CD4-positive, alpha-beta T cell (primary cell): ENCODE measurements at regions not wholly inside any gene's neighbourhood (a gene's known extent, or its start where the extent isn't known, plus 50 kb on each side); places are given as distances from the start of the nearest gene placed in this dataset.

Experiments used
- ATAC-seq: fragments of 200-7000 bp; cut with Tn5 transposase; one replicate; pipeline ENCODE4 v1.10.0; 2022; ENCODE audit warnings: mild to moderate bottlenecking; ENCODE audit not compliant: poor library complexity
- CTCF ChIA-PET: fragments of 350-600 bp; sonication (Branson Sonifier 250); formaldehyde crosslinking; loops from one replicate; lab custom pipeline; 2021; ENCODE audit warnings: antibody characterized with exemption, inconsistent platforms; lab: Charles Lee
- POLR2A ChIA-PET: fragments of 350-600 bp; sonication (Branson Sonifier 250); formaldehyde crosslinking; loops from one replicate; lab custom pipeline; 2021; ENCODE audit warnings: antibody characterized with exemption, inconsistent platforms; lab: Charles Lee
- DNase-seq, 14 experiments: peaks; one replicate each; pipeline ENCODE4 v3.0.0-alpha.2; 2013 to 2020; ENCODE audit warnings: mixed read lengths in 2 of 14
- H3K27ac ChIP-seq, 2 donors: one replicate each; pipeline versions ENCODE4 v1.5.1 to v1.7.0; 2013; ENCODE audit warnings: low read length in 2 of 2, low read depth in 1 of 2, mild to moderate bottlenecking in 1 of 2
- H3K27me3 ChIP-seq, 2 experiments: 1 replicate in 1 of 2; 2 replicates in 1 of 2; pipeline versions ENCODE4 v1.6.1 to v1.7.0; 2013; ENCODE audit warnings: low read length in 2 of 2, control low read depth in 1 of 2, mild to moderate bottlenecking in 1 of 2, moderate library complexity in 1 of 2; ENCODE audit not compliant: insufficient read depth in 2 of 2, control insufficient read depth in 1 of 2
- H3K36me3 ChIP-seq: one replicate; pipeline ENCODE4 v1.6.1; 2013; ENCODE audit warnings: low read length, control low read depth; ENCODE audit not compliant: insufficient read depth
- H3K4me1 ChIP-seq: one replicate; pipeline ENCODE4 v1.6.1; 2013; ENCODE audit warnings: low read length, control low read depth; ENCODE audit not compliant: insufficient read depth
- H3K4me3 ChIP-seq: one replicate; pipeline ENCODE4 v1.5.1; 2013; ENCODE audit warnings: mild to moderate bottlenecking, low read length, moderate library complexity
- H3K9me3 ChIP-seq, 2 experiments: 1 replicate in 1 of 2; 2 replicates in 1 of 2; pipeline versions ENCODE4 v1.6.1 to v1.7.0; 2013; ENCODE audit warnings: low read length in 2 of 2, mild to moderate bottlenecking in 2 of 2, control low read depth in 1 of 2, moderate library complexity in 1 of 2; ENCODE audit not compliant: control insufficient read depth in 1 of 2, insufficient read depth in 1 of 2
- H3K27ac Mint-ChIP-seq: one replicate; pipeline ENCODE4 v1.8.0; 2020; ENCODE audit warnings: mixed read lengths
- H3K27me3 Mint-ChIP-seq: one replicate; pipeline ENCODE4 v1.8.0; 2021; ENCODE audit warnings: mixed read lengths
- H3K36me3 Mint-ChIP-seq: one replicate; pipeline ENCODE4 v1.8.0; 2021; ENCODE audit warnings: low read depth, mixed read lengths
- H3K4me1 Mint-ChIP-seq: one replicate; pipeline ENCODE4 v1.8.0; 2021; ENCODE audit warnings: low read depth, mixed read lengths
- H3K4me3 Mint-ChIP-seq: one replicate; pipeline ENCODE4 v1.8.0; 2020; ENCODE audit warnings: mild to moderate bottlenecking, mixed read lengths
- H3K9me3 Mint-ChIP-seq: one replicate; pipeline ENCODE4 v1.8.0; 2020; ENCODE audit warnings: mixed read lengths
- intact Hi-C, 2 experiments: fragments of 100-400 bp; cut with DNase I in 1 of 2; cut with micrococcal nuclease in 1 of 2; formaldehyde crosslinking; loops; one replicate each; pipeline versions ENCODE4 v1.15.1 to v1.9.0; 2023 to 2025; cut with DNase I, micrococcal nuclease
- TF ChIP-seq, protein P1 (sequence below): fragments of 200-600 bp; IDR thresholded peaks from one replicate; pipeline ENCODE4 v1.8.0; 2022; ENCODE audit warnings: antibody characterized with exemption, mild to moderate bottlenecking

DNA sequence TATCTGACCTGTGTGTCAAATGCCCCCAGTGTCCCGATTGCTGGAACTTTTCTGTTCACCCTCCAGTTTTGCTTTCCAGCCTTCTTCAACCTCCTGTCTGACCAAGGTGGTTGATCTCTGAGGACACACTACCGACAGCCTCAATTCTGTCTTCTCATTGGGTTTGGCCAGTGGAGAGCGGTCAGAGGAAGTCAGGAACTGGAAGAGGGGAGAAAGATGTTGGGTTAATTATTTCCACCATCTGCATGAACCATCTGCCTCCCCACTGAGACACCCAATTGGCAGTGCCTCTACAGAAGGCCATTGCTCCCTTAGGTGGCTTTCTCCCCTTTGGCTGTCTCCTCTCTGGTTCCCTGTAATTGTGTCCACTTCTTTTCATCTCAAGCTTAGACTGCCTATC, 154.3 kb upstream of the RAI14 start:
- intact Hi-C loops: no loop called here
- Mint-ChIP-seq H3K9me3 (no peaks in the 10 kb centered on the region), H3K4me1 (no peaks in the 10 kb centered on the region), H3K36me3 (no peaks in the 10 kb centered on the region), H3K27ac (no peak overlapping the region), H3K4me3 (no peak overlapping the region), H3K27me3 (peaks cover 18% of the 10 kb centered on the region)
- ATAC-seq (no peak), DNase-seq (no peak)
- Histone ChIP-seq H3K36me3 (no peaks in the 10 kb centered on the region), H3K27ac (no peak overlapping the region), H3K27me3 (peaks cover 0 to 9% of the 10 kb centered on the region in 2 experiments), H3K4me1 (peaks cover 3% of the 10 kb centered on the region), H3K9me3 (no peaks in the 10 kb centered on the region), H3K4me3 (no peak overlapping the region)
- ChIA-PET CTCF (no interaction called here), POLR2A (no interaction called here)
- TF ChIP-seq, protein P1, sequence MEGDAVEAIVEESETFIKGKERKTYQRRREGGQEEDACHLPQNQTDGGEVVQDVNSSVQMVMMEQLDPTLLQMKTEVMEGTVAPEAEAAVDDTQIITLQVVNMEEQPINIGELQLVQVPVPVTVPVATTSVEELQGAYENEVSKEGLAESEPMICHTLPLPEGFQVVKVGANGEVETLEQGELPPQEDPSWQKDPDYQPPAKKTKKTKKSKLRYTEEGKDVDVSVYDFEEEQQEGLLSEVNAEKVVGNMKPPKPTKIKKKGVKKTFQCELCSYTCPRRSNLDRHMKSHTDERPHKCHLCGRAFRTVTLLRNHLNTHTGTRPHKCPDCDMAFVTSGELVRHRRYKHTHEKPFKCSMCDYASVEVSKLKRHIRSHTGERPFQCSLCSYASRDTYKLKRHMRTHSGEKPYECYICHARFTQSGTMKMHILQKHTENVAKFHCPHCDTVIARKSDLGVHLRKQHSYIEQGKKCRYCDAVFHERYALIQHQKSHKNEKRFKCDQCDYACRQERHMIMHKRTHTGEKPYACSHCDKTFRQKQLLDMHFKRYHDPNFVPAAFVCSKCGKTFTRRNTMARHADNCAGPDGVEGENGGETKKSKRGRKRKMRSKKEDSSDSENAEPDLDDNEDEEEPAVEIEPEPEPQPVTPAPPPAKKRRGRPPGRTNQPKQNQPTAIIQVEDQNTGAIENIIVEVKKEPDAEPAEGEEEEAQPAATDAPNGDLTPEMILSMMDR: no peak

DNA sequence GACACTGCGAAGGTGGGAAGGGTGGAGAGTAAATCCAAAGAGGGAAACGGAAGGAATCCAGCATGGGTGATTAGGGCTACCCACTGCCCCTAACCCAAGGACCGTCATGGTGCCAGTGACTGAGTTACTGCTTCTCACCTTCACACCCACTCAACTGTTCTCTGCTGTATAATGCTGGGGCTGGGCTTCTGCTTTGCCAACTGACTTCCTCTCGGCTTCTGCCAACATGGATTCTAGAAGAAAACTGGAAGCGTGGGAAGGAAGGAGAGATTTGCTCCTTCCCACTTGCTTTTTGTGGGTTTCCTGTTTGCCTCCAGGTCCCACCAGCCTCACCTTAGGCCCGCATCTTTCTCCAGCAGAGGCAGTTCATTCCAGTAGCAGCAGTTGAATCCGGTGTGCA, 153.5 kb upstream of the RAI14 start:
- no peak overlapping the region for H3K4me3 Mint-ChIP-seq
- no peaks in the 10 kb centered on the region for H3K9me3 Mint-ChIP-seq
- peaks cover 24% of the 10 kb centered on the region for H3K27me3 Mint-ChIP-seq
- intact Hi-C loops: no loop called here
- ChIA-PET POLR2A (no interaction called here), CTCF (no interaction called here)
- H3K27ac Mint-ChIP-seq: no peak overlapping the region
- Histone ChIP-seq H3K4me3 (no peak overlapping the region), H3K27ac (no peak overlapping the region), H3K36me3 (no peaks in the 10 kb centered on the region), H3K4me1 (peaks cover 3% of the 10 kb centered on the region), H3K9me3 (no peaks in the 10 kb centered on the region), H3K27me3 (peaks cover 0 to 9% of the 10 kb centered on the region in 2 experiments)
- H3K36me3 Mint-ChIP-seq: no peaks in the 10 kb centered on the region
- no peaks in the 10 kb centered on the region for H3K4me1 Mint-ChIP-seq
- no peak for ATAC-seq
- TF ChIP-seq, protein P1: no peak
- DNase-seq: no peak

DNA sequence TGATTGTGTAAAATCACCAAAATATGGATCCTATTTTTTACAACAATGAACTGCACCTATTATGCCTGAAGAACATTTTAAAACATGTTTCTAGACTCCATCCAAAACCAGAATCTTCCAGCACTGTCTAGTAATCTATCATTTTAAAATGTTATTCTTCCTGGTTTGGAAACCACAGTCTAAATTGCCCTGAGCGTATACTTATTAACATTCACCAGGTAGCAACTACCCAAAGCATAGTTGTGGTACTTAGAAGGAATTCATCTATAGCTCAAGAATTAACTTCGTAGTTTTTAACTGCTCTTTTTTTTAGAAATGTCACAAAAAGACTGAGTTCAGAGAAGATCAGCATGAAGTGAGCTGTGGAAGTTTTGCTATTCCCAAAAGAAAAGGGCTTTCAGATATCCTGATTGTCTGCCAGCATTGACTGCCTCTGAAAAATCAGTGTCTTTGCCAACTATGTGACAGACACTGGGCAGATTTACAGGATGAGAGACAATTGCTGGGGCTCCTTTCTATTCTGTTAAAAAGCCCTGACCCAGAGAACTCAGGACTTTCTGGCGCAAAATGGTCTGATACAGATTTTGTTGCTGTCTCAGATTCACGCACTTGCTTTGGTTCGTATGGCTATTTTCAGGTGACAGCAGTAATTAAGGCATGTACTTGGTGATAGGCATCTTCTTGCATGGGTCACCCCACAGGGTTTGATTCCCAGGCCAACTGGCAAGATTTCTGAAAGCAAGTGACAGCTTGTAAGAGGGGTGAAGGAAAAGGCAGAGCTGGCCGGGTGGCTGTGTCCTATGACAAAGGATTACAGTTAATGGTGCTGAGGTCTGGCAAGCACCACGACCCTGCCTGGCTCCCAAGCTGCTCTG, 152.5 kb upstream of the RAI14 start:
- Mint-ChIP-seq H3K27me3 (peaks cover 32% of the 10 kb centered on the region), H3K4me3 (no peak overlapping the region), H3K27ac (no peak overlapping the region), H3K9me3 (no peaks in the 10 kb centered on the region), H3K36me3 (no peaks in the 10 kb centered on the region), H3K4me1 (no peaks in the 10 kb centered on the region)
- Histone ChIP-seq H3K4me3 (no peak overlapping the region), H3K9me3 (no peaks in the 10 kb centered on the region), H3K27me3 (peaks cover 0 to 9% of the 10 kb centered on the region in 2 experiments), H3K4me1 (peaks cover 3% of the 10 kb centered on the region), H3K36me3 (no peaks in the 10 kb centered on the region), H3K27ac (no peak overlapping the region)
- POLR2A ChIA-PET: no interaction called here
- intact Hi-C loops: no loop called here
- TF ChIP-seq, protein P1: no peak
- no peak for DNase-seq
- CTCF ChIA-PET: no interaction called here
- ATAC-seq: no peak
